ENCODE measurements at regions not wholly inside any gene's neighbourhood (a gene's known extent, or its start where the extent isn't known, plus 50 kb on each side); places are given as distances from the start of the nearest gene placed in this dataset.

- TF ChIP-seq, protein P1, sequence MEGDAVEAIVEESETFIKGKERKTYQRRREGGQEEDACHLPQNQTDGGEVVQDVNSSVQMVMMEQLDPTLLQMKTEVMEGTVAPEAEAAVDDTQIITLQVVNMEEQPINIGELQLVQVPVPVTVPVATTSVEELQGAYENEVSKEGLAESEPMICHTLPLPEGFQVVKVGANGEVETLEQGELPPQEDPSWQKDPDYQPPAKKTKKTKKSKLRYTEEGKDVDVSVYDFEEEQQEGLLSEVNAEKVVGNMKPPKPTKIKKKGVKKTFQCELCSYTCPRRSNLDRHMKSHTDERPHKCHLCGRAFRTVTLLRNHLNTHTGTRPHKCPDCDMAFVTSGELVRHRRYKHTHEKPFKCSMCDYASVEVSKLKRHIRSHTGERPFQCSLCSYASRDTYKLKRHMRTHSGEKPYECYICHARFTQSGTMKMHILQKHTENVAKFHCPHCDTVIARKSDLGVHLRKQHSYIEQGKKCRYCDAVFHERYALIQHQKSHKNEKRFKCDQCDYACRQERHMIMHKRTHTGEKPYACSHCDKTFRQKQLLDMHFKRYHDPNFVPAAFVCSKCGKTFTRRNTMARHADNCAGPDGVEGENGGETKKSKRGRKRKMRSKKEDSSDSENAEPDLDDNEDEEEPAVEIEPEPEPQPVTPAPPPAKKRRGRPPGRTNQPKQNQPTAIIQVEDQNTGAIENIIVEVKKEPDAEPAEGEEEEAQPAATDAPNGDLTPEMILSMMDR (IDR thresholded peaks at IDR 0.05): no peak
- no peak for TF ChIP-seq POLR2AphosphoS5 (IDR thresholded peaks at IDR 0.05; ENCODE audit: low read depth, low read length)
- TF ChIP-seq, protein P2, sequence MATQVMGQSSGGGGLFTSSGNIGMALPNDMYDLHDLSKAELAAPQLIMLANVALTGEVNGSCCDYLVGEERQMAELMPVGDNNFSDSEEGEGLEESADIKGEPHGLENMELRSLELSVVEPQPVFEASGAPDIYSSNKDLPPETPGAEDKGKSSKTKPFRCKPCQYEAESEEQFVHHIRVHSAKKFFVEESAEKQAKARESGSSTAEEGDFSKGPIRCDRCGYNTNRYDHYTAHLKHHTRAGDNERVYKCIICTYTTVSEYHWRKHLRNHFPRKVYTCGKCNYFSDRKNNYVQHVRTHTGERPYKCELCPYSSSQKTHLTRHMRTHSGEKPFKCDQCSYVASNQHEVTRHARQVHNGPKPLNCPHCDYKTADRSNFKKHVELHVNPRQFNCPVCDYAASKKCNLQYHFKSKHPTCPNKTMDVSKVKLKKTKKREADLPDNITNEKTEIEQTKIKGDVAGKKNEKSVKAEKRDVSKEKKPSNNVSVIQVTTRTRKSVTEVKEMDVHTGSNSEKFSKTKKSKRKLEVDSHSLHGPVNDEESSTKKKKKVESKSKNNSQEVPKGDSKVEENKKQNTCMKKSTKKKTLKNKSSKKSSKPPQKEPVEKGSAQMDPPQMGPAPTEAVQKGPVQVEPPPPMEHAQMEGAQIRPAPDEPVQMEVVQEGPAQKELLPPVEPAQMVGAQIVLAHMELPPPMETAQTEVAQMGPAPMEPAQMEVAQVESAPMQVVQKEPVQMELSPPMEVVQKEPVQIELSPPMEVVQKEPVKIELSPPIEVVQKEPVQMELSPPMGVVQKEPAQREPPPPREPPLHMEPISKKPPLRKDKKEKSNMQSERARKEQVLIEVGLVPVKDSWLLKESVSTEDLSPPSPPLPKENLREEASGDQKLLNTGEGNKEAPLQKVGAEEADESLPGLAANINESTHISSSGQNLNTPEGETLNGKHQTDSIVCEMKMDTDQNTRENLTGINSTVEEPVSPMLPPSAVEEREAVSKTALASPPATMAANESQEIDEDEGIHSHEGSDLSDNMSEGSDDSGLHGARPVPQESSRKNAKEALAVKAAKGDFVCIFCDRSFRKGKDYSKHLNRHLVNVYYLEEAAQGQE (IDR thresholded peaks at IDR 0.05; ENCODE audit: insufficient read depth in 1 of 2, low read depth in 2 of 2, low read length in 1 of 2): no peak
Measured at GRCh38 chr9:2288309-2288708, 273.2 kb downstream of the SMARCA2 start.

All from Panc1 (cell line).